22Rv1 (cell line): ENCODE measurements at regions not wholly inside any gene's neighbourhood (a gene's known extent, or its start where the extent isn't known, plus 50 kb on each side); places are given as distances from the start of the nearest gene placed in this dataset.

Experiments used
- CTCF ChIP-seq: fragments of 450-650 bp; IDR thresholded peaks from 2 replicates; pipeline ENCODE4 v1.5.1; 2017; ENCODE audit warnings: mild to moderate bottlenecking
- ZFX ChIP-seq: fragments of 450-650 bp; IDR thresholded peaks from 2 replicates; pipeline ENCODE4 v1.6.1; 2017; ENCODE audit warnings: antibody characterized with exemption, borderline replicate concordance

GRCh38 chr1:30342535-30343141 is 380.7 kb downstream of the MATN1 start:
- no peak for TF ChIP-seq CTCF
- TF ChIP-seq ZFX = no peak
